ENCODE measurements at regions not wholly inside any gene's neighbourhood (a gene's known extent, or its start where the extent isn't known, plus 50 kb on each side); places are given as distances from the start of the nearest gene placed in this dataset.
"Not testable (repeated sequence)": the region's sequence is repeated elsewhere in the genome, so short reads cannot be mapped to it uniquely, and the experiment has no call there.

DNA sequence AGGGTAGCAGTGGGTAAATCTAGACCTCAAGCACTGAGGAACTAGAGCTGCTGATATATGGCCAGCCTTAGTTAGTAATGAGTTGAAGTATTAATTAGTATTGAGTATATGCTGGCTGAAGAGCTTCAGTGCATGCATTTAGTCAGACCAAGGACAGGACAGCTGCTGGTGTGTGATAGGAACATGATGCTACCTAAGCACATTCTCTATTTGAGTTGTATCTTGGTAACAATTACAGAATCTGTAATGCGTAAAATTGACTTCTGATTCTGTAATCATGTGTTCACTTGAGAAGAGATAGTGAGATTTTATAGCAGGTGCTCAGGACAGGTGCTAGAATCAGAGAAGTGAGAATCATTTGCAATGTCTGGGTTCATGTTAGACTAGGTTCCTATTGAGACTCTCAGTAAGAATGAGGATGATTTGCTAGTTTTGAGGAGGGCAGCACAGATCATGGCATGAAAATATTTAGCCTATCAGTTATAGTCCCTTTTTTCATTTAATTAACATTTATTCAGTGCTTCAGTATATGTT, 369.4 kb upstream of the HS3ST5 start:
- no peak for DNase-seq (ENCODE audit: low read depth in 2 of 2)

DNA sequence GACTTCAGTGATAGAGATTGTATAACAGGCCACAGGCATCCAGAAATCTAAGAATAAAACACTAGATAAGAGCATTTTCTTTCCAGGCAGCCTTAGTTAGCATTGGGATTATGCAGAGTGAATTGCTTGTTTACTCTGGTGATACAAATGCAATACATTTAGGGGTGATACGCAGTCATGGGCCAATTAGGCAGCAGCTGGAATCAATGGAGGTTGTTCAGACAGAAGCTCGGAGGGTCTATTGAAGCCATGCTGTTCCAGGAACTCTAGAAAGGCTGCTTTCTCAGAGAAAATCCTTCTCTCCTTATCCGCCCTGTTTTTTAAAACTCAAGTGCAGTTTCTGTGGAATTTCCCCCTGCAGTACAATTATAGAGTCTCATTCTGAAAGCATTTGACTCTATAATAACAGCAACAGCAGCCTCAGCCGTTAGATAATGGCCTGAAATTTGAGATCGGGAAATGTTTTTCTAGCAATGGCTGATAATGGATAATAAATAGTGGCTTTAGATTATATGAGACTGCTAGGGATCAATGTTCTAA, 364.3 kb upstream of the HS3ST5 start:
- DNase-seq (ENCODE audit: low read depth in 2 of 2), result no peak

DNA sequence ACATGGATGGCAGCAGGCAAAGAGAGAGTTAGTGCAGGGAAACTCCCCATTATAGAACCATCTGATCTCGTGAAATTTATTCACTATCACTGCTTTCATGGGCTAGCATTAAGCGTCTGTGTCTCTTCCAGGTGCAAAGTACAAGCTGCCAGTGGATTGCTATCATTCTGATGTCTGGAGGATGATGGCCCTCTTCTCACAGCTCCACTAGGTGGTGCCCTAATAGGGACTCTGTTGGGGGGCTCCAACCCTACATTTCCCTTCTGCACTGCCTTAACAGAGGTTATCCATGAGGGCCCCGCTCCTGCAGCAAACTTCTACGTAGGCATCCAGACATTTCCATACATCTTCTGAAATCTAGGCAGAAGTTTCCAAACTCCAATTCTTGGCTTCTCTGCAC, 347.8 kb upstream of the HS3ST5 start:
- no peak for DNase-seq (ENCODE audit: low read depth in 2 of 2)

DNA sequence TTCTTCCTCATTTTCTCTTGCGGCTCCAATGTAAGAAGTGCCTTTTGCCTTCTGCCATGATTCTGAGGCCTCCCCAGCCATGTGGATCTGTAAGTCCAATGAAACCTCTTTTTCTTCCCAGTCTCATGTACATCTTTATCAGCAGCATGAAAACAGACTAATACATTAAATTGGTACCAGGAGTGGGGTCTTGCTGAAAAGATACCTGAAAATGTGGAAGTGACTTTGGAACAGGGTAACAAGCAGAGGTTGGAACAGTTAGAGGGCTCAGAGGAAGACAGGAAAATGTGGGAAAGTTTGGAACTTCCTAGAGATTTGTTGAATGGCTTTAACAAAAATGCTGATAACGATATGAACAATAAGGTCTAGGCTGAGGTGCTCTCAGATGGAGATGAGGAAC, 316.7 kb upstream of the HS3ST5 start:
- no peak for DNase-seq (ENCODE audit: low read depth in 2 of 2)

DNA sequence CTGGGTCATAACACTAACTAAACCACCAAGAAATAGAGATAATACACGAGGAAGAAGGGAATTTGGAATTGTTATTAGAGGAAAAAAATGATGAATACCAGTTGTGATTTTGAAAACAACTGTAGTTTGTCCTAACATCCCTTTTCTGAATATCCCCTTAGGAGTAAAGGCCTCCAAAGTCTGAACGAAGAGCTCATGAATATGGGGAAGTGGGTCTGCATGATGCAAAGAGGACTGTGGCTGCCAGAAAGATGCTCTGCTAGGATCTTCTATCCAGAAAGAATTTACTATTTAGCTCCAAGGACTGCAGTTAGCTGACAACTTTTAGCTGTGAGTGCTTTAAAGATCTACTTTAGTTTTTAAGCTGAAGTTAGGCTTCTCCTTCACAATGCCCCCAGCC, 308.8 kb upstream of the HS3ST5 start:
- DNase-seq (ENCODE audit: low read depth in 2 of 2), result no peak

DNA sequence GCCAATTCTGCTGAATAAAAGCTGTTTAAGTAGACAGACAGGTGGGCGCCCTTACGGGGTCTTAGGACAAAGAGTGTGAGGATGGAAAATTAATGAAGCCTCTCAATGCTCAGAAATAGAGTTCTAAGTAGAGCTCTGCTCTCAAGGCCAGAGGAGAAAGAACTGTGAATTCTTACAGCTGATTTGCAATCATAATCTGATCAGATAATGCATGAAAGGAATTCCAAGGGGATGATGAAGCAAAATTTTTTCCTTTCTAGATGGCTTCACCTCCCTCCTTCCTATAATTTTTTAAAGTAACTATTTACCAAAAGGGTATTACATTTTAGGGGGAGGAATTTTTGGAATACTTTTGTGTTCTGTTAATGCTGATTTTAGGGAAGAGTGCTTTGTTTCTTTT, 308.1 kb upstream of the HS3ST5 start:
- no peak for DNase-seq (ENCODE audit: low read depth in 2 of 2)

DNA sequence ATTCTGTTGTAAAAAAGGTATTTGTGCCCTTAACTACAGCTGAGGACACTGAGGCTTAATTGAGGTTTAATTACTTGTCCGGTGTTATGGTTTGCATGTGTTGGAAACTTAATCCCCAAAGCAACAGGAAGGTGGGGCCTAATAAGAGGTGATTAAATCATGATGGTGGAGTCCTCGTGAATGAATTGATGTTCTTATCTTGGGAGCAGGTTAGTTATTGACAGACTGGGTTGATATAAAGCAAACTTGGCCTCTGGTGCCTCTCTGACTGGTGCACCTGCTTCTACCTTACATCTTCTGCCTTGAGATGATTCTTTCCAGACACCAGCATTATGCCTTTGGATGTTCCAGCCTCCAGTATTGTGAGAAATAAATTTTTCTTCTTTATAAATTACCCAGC, 306.5 kb upstream of the HS3ST5 start:
- DNase-seq (ENCODE audit: low read depth in 2 of 2), result no peak

DNA sequence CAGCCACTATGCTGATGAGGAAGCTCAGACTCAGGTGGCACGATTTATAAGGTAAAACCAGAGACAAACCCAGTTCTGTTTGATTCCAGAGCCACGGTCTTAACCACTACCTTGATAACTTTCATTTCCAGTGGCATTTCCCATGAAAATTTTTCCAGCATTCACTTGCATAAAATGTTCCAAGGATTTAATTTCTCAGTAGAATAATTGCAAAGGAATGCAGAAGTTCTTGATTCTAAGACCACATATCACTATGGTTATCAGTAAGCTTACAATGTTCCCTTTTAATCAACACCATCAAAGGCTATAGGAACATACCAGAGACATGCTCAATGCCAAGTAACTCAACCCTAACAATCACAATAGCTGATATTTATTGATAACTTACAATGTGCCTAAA, 306.0 kb upstream of the HS3ST5 start:
- no peak for DNase-seq (ENCODE audit: low read depth in 2 of 2)

DNA sequence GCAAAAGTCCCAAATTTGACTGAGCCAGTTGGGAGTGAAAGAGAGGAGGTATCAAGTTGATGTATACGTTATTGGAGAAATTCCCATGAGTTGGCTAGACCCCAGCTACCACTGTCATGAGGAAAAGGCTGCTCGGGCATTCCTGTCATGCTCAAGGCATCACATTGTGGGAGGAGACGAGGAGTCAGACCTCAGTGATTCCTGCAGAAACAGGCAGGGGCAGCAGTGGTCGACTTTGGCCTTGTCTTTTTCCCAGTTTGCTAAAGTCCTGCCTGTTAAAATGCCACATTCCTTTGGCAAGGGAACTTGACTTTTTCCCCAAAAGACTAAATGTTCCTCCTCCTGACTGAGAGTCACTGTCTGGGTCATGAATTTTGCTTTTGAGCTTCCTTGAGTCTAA, 295.5 kb upstream of the HS3ST5 start:
- no peak for DNase-seq (ENCODE audit: low read depth in 2 of 2)

DNA sequence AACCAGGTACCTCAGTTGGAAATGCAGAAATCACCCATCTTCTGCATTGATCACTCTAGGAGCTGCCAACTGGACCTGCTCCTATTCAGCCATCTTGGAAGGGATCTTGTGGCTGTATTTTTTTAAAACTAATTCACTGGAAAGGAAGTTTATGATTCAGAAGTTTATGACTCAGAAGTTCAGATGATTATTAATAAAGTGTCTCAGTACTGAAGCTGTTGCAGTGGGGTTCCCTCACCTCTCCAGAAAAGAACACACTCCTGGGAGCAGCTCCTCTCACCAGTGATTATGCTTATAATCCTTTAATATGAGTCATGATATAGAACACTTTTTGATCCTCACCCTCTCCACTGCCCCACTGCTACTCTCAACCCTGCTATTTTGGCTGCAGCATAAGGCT, 291.2 kb upstream of the HS3ST5 start:
- DNase-seq (ENCODE audit: low read depth in 2 of 2), result no peak

DNA sequence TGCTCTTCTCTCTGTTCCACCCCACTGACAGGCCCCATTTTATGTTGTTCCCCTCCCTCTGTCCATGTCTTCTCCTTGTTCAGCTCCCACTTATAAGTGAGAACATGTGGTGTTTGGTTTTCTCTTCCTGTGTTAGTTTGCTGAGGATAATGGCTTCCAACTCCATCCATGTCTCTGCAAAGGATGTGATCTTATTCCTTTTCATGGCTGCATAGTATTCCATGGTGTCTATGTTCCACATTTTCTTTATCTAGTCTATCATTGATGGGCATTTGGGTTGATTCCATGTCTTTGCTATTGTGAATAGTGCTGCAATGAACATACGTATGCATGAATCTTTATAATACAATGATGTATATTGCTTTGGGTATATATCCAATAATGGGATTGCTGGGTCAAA, 283.4 kb upstream of the HS3ST5 start:
- DNase-seq (ENCODE audit: low read depth in 2 of 2), result not testable (repeated sequence)

DNA sequence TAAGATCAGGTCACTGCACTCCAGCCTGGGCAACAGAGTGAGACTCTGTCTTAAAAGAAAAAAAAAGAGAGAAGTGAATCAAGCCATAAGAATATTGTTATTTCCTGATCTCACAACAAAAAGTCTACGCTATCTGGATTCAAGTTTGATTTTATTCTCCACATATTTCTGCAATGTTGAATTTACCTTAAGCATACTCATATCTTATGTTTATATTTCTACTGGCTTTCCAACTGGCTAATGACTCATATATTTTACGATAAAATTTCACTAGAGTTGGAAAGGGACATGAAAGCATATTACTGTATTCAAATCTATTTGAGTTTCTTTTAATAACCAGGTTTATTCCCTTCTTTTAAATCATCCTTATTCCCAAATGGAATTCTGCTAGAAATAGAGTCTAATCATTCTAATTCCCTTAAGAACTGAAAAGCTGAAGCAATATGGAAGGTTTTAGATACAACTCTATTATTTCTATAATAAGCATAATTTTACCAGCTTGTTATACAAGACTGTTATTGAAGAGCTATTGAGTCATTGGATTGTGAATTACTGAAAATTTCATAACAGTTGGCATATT, 276.9 kb upstream of the HS3ST5 start:
- DNase-seq (ENCODE audit: low read depth in 2 of 2), result no peak

DNA sequence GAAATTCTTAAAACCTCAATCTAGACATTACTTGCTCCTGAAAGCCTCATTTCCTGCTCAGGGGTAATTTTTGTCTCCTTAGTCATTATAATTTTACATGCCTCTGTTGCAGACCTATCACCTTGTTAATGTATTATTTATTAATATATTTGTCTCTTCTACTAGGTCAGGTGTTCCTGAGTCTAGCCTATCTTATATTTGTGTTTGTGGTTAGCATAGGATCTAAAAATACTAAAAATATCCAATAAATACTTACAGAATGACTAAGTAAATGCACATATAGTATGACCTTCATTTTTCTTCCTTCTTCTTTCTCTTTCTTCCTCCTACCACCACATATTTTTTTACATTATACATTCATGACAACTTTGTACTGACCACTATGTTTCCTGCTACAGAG, 268.9 kb upstream of the HS3ST5 start:
- DNase-seq (ENCODE audit: low read depth in 2 of 2), result no peak

DNA sequence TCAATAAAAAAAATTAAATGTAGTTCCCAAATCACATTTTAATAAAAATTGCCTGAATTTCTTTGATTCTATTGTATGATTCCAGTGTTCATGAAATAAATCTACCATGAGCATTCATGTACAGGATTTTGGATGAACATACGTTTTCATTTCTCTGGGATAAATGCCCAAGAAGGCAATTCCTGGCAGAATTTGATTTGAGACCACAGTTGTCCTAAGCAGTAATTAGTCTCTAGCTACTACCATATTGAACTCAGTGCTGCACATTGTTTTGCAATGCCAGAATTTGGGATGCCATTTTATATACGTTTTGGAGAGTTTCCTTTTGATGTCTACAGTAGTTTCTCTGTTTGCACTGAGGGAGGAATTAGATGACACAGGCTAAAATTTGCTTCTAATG, 265.3 kb upstream of the HS3ST5 start:
- no peak for DNase-seq (ENCODE audit: low read depth in 2 of 2)

DNA sequence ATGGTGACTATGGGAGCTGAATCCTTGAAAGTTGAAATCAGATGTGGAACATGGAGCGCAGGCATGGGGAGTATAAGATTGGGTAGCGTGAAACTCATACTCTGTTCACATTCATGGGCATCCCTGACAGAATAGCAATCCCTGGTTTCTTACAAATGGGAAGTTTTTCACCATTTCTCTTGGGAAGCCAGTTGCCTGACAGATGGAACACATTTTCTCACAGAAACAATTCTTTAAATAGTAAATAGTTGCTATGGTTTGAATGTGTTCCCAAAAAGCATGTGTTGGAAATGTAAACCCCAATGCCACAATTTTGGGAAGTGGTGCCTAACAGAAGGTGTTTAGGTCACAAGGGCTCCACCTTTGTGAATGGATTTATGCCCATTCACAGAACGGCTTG, 262.8 kb upstream of the HS3ST5 start:
- no peak for DNase-seq (ENCODE audit: low read depth in 2 of 2)

DNA sequence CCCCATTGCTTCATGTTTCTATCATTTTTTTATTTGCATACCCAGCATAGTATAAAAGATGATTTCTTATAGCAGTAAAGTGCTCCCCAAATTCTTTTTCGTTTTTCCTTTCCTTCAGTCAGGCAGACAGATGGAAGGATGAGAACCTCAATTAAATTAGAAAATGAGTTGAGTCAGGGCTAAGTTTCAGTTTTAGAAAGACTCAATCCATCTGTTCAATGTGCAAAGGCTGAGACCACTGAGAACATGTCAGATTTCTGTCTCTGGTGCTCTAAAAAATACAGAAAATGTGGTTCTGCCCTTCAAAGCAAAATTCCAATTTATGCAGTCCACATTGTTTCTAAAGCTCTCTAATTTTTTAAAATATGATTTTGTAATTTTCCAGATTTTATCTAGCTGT, 257.6 kb upstream of the HS3ST5 start:
- DNase-seq (ENCODE audit: low read depth in 2 of 2), result no peak

DNA sequence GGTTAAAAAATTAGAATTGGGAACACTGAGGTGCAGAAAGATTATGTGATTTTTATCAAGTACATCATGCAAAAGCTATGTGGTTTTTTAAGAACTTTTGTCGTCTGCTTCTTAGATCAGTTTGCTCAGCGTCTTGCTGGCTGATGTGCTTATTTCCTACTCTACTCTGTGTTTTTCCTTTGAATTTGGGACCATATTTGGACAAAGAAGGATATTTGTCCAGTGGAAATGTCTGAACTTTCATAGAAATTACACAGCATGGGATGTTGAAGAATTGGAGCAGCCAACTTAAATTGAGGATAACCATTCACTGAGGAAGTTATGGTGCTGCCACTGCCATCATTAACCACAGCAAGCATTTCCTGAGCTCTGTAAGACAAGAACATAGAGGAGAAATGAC, 252.8 kb upstream of the HS3ST5 start:
- no peak for DNase-seq (ENCODE audit: low read depth in 2 of 2)

DNA sequence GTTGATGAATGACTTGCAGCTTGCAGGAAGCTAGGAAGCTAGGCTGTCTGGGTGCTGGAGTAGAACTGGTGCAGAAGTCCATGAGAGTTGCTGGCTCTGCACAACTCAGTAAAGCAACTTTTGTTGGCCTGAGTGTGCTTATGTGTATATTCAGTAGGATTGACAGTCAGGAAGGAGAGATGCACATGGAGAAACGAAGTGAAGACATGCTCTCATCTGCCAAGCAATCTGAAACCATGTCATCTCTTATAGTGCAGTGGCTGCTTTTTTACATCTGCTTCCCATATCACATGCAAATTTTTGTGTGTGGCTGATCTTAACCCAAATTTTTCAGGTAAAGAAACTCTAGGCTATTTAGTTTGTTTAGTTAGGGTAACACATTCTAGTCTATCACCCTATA, 252.4 kb upstream of the HS3ST5 start:
- DNase-seq (ENCODE audit: low read depth in 2 of 2), result no peak

DNA sequence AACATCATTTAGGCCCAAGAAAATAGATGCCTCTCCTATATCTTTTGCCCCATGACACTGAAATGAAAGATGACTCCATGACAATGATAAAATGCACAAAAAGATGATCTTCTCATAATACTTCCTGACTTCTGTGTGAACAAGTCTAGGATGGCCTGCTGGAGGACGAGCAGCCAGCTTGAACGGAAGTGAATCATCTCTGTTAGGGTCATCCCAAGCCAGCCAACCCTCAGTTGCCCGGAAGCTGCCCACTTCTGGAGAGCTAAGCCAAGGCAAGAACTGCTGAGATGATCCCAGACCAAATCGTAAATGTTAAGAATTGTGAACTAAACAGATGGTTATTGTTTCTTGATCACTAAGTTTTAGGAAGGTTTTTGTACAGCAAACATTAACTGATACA, 249.7 kb upstream of the HS3ST5 start:
- DNase-seq (ENCODE audit: low read depth in 2 of 2), result no peak

DNA sequence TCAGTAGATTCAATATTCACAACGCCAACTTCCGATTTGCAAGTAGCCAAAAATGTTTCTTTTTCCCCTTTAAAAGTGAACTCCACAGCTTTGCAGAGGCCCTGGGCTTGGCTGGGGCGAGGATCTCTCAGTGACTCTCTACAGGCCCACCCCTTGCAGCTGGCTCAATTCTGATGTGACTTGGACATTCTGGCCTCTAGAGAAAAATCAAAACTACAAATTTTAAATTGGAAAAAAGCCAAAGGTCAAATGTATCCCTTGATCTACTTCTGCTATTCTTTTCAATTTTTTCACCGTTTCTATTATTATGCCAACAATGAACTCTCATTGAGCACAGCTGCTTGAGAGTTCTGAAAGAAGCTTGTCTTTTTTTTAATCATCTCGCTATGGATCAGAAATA, 245.9 kb upstream of the HS3ST5 start:
- DNase-seq (ENCODE audit: low read depth in 2 of 2), result no peak

DNA sequence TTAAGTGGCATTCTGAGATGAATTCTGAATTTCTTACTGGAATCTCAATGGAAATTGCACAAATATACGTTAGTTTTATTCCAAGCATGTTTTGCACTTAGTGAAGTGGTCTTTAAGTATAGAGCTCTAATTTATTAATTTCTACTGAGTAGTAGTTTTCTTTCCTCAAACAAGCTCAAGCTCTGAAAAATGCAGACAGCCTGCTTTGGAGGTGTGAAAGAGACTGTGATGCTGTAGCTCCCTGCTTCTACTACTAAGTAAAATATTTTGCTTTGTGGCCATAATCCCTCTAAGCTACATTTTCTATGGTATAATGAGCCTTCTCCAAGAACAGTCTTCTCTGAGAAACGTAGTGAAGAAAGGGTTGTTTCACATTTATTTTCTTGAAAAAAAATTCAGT, 243.5 kb upstream of the HS3ST5 start:
- DNase-seq (ENCODE audit: low read depth in 2 of 2), result no peak

DNA sequence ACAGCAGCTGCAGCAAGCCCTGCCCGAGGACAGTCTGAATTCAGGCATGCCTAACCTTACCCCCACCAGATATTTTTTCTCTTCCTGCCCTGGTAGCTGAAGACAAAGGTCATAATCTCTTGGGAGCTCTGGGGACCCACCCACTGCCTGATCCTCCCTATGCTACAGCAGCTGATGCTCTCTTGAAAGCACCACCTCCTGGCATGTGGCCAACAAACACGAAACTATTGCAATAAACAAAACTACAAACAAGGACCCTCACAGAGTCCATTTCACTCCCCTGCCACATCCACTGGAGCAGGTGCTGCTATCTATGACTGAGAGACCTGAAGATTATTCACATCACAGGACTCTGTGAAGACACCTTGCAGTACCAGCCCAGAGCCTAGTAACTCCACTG, 238.5 kb upstream of the HS3ST5 start:
- DNase-seq (ENCODE audit: low read depth in 2 of 2), result no peak

DNA sequence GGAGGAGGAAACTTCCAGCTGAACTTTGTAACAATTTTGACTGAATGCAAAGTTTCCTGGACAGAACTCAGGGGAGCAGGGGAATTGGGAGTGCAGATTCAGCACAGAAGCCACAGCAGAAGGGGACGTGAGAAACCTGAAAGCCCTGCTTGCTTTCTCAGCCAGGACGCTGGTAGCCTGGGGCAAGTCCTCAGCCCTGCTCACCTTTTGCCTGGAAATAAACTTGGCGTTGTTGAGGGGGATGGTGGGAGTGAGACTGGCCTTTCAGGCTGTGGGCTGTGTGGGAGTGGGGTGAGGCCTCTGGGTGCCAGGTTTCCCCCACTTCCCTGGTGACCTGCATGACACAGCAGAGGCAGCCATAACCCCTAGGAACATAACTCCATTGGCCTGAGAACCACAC, 238.1 kb upstream of the HS3ST5 start:
- DNase-seq (ENCODE audit: low read depth in 2 of 2), result no peak

DNA sequence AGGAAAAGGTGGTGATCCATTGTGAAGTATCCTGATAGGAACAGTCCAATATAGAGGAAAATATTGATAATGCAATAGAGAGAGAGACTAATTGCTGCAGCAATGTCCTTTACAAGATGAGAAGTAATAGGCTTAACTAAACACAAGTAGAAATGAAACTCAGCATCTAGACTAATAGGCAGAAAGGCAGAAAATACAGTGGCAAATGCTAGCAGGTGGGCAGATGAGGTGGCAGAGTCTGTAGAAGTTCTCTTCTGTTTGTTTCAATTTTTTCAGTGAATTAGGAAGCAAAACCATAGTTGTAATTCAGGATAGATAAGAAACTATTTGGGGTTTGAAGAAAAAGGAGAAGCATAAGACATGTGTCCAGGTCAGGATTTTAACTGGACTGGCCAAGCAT, 236.7 kb upstream of the HS3ST5 start:
- DNase-seq (ENCODE audit: low read depth in 2 of 2), result no peak
